PC-9 (cell line): ENCODE measurements at regions not wholly inside any gene's neighbourhood (a gene's known extent, or its start where the extent isn't known, plus 50 kb on each side); places are given as distances from the start of the nearest gene placed in this dataset.

Experiments
- BruUV-seq: library from RNA; stranded (reverse); fragments of 400-500 nt; replicated peaks from 2 replicates; lab custom pipeline; 2021; lab: Mats Ljungman, UMichigan
- CTCF ChIA-PET: fragments of 300-600 bp; sonication (Branson Sonifier 250); formaldehyde crosslinking; loops from one replicate; lab custom pipeline; 2022; ENCODE audit warnings: antibody characterized with exemption; lab: Charles Lee
- POLR2A ChIA-PET: fragments of 300-600 bp; sonication (Branson Sonifier 250); formaldehyde crosslinking; loops from one replicate; lab custom pipeline; 2022; ENCODE audit warnings: antibody characterized with exemption; ENCODE audit not compliant: unreplicated experiment; lab: Charles Lee
- DNase-seq, 2 experiments: peaks; one replicate each; pipeline versions ENCODE4 v3.0.0 to v3.0.0-alpha.2; 2015 to 2022; ENCODE audit warnings: mixed read lengths in 1 of 2
- H2AFZ ChIP-seq: fragments of 200-600 bp; sonication (generic); 2 replicates; pipeline ENCODE4 v1.8.1; 2017; ENCODE audit warnings: antibody characterized with exemption
- H3F3A ChIP-seq: fragments of 200-600 bp; sonication (generic); 2 replicates; pipeline ENCODE4 v1.8.1; 2017; ENCODE audit warnings: antibody characterized with exemption, mild to moderate bottlenecking, low read depth; ENCODE audit not compliant: insufficient read depth
- H3K27ac ChIP-seq: fragments of 200-600 bp; sonication (generic); 2 replicates; pipeline ENCODE4 v1.6.1; 2016; ENCODE audit warnings: mixed run types
- H3K27me3 ChIP-seq: fragments of 200-600 bp; sonication (generic); 2 replicates; pipeline ENCODE4 v1.6.1; 2016; ENCODE audit warnings: low read depth, mixed run types; ENCODE audit not compliant: insufficient read depth
- H3K36me3 ChIP-seq: fragments of 200-600 bp; sonication (generic); 2 replicates; pipeline ENCODE4 v1.6.1; 2016; ENCODE audit warnings: low read depth, mixed run types
- H3K4me1 ChIP-seq: fragments of 200-600 bp; sonication (generic); replicated peaks from 2 replicates; pipeline ENCODE4 v1.6.1; 2016; ENCODE audit warnings: mixed run types; ENCODE audit not compliant: insufficient read depth
- H3K4me2 ChIP-seq: fragments of 200-600 bp; sonication (generic); 2 replicates; pipeline ENCODE4 v1.6.1; 2017; ENCODE audit warnings: mixed run types
- H3K4me3 ChIP-seq: fragments of 200-600 bp; sonication (generic); 2 replicates; pipeline ENCODE4 v1.6.1; 2016; ENCODE audit warnings: mixed run types
- H3K79me2 ChIP-seq: fragments of 200-600 bp; sonication (generic); 2 replicates; pipeline ENCODE4 v1.6.1; 2017; ENCODE audit warnings: low read depth, mixed run types
- H3K9me2 ChIP-seq: fragments of 200-600 bp; sonication (generic); 2 replicates; pipeline ENCODE4 v1.8.1; 2017; ENCODE audit warnings: mild to moderate bottlenecking; ENCODE audit not compliant: insufficient read depth
- H3K9me3 ChIP-seq: fragments of 200-600 bp; sonication (generic); 2 replicates; pipeline ENCODE4 v1.8.1; 2016; ENCODE audit warnings: low read depth; ENCODE audit not compliant: insufficient read depth
- H4K20me1 ChIP-seq: fragments of 200-600 bp; sonication (generic); 2 replicates; pipeline ENCODE4 v1.8.1; 2017; ENCODE audit not compliant: insufficient read depth
- CTCF ChIP-seq: fragments of 200-600 bp; sonication (generic); conservative IDR thresholded peaks from 2 replicates; pipeline ENCODE4 v1.6.1; 2017; ENCODE audit warnings: mixed run types, antibody characterized with exemption, mild to moderate bottlenecking, moderate library complexity
- EZH2 ChIP-seq: fragments of 200-600 bp; sonication (generic); IDR thresholded peaks from 2 replicates; pipeline ENCODE4 v1.8.0; 2017; ENCODE audit warnings: antibody characterized with exemption, low read depth
- intact Hi-C: fragments of 100-400 bp; cut with micrococcal nuclease; formaldehyde crosslinking; loops from one replicate; pipeline ENCODE4 v1.10.0; 2022; ENCODE audit not compliant: unreplicated experiment

- no TSS peak for BruUV-seq
- Histone ChIP-seq H3F3A (no peaks in the 10 kb centered on the region), H3K36me3 (no peaks in the 10 kb centered on the region), H3K27me3 (no peaks in the 10 kb centered on the region), H3K4me1 (no peaks in the 10 kb centered on the region), H2AFZ (no peak overlapping the region), H4K20me1 (no peaks in the 10 kb centered on the region), H3K27ac (no peak overlapping the region), H3K9me2 (no peaks in the 10 kb centered on the region), H3K9me3 (no peaks in the 10 kb centered on the region), H3K79me2 (no peaks in the 10 kb centered on the region), H3K4me3 (no peak overlapping the region), H3K4me2 (no peak overlapping the region)
- intact Hi-C loops: no loop called here
- TF ChIP-seq EZH2 (no peak), CTCF (no peak)
- ChIA-PET POLR2A (no interaction called here), CTCF (no interaction called here)
- no peak for DNase-seq
Observed at GRCh38 chr10:91700788-91701444, 68.0 kb upstream of the PPP1R3C start.

- no peak overlapping the region for H3K4me2 ChIP-seq
- DNase-seq: no peak
Observed at GRCh38 chr10:91700273-91700672, 67.4 kb upstream of the PPP1R3C start.

GRCh38 chr10:91698258-91698657 is 65.4 kb upstream of the PPP1R3C start:
- Histone ChIP-seq H3K4me3 (no peak overlapping the region), H3K27me3 (no peaks in the 10 kb centered on the region), H3K4me2 (no peak overlapping the region), H3K36me3 (no peaks in the 10 kb centered on the region), H3F3A (no peaks in the 10 kb centered on the region), H3K27ac (no peak overlapping the region), H3K79me2 (no peaks in the 10 kb centered on the region), H3K9me2 (no peaks in the 10 kb centered on the region), H3K4me1 (no peaks in the 10 kb centered on the region), H4K20me1 (no peaks in the 10 kb centered on the region), H2AFZ (no peak overlapping the region), H3K9me3 (no peaks in the 10 kb centered on the region)
- ChIA-PET CTCF (no interaction called here), POLR2A (no interaction called here)
- intact Hi-C loops: no loop called here
- no peak for TF ChIP-seq CTCF
- no peak for TF ChIP-seq EZH2
- BruUV-seq: no TSS peak
- DNase-seq: no peak

More at GRCh38 chr10:91700273-91700672, 67.4 kb upstream of the PPP1R3C start:
- Histone ChIP-seq H3K36me3 (no peaks in the 10 kb centered on the region), H3K4me3 (no peak overlapping the region), H3K4me1 (no peaks in the 10 kb centered on the region), H3K27me3 (no peaks in the 10 kb centered on the region), H3F3A (no peaks in the 10 kb centered on the region), H4K20me1 (no peaks in the 10 kb centered on the region), H3K27ac (no peak overlapping the region), H3K9me3 (no peaks in the 10 kb centered on the region), H3K79me2 (no peaks in the 10 kb centered on the region), H3K9me2 (no peaks in the 10 kb centered on the region), H2AFZ (no peak overlapping the region)
- TF ChIP-seq CTCF: no peak
- no TSS peak for BruUV-seq
- ChIA-PET CTCF (no interaction called here), POLR2A (no interaction called here)
- intact Hi-C loops: no loop called here
